NCI-H2196 (cell line): ENCODE measurements at regions not wholly inside any gene's neighbourhood (a gene's known extent, or its start where the extent isn't known, plus 50 kb on each side); places are given as distances from the start of the nearest gene placed in this dataset.

Source experiments
- DNase-seq: peaks from one replicate; lab custom pipeline; 2025; ENCODE audit not compliant: unreplicated experiment; lab: John Stamatoyannopoulos, UW

DNA sequence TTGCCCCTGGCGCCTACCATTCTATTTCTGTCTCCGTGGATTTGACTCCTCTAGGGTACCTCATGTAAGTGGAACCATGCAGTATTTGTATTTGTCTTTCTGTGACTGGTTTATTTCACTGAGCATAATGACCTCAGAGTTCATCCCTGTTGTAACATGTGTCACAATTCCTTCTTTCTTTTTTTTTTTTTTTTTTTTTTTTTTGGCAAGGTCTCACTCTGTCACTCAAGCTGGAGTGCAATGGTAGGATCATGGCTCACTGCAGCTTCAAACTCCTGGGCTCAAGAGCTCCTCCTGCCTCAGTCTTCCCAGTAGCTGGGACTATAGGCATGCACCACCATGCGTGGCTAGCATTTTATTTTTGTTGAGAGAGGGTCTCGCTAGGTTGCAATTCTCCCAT, 74.0 kb upstream of the SEPTIN5 start:
- no peak for DNase-seq

DNA sequence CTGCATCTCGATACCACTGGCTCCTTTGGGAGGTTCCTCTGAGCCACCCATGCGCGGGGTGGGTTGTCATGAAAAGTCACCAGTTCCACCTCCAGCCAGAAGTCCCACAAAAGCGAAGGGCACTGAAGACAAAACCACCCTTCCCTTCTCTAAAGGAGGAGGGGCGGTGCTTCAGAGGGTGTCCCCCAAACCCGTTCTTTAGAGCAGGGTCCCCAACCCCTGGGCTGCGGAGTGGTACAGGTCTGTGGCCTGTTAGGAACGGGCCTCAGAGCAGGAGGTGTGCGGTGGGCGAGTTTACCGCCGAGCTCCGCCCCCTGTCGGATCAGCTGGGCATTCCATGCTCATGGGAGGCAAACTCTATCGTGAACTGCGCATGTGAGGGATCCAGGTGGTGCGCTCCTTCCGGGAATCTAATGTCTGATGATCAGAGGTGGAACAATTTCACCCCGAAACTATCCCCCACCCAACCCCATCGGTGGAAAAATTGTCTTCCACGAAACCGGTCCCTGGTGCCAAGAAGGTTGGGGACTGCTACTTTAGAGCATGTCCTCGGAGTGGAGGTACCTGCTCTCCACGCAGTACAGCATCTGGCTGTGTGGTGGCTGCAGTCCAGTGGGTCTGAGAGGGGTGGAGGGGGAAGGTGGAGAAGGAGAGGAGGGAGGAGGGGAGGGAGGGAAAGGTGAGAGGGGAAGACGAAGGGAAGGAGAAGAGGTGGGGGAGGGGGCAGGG, 72.9 kb upstream of the SEPTIN5 start:
- no peak for DNase-seq

GRCh38 chr22:19641983-19642451, 72.3 kb upstream of the SEPTIN5 start:
- DNase-seq, result no peak

GRCh38 chr22:19643448-19644313, 70.6 kb upstream of the SEPTIN5 start:
- DNase-seq, result no peak

DNA sequence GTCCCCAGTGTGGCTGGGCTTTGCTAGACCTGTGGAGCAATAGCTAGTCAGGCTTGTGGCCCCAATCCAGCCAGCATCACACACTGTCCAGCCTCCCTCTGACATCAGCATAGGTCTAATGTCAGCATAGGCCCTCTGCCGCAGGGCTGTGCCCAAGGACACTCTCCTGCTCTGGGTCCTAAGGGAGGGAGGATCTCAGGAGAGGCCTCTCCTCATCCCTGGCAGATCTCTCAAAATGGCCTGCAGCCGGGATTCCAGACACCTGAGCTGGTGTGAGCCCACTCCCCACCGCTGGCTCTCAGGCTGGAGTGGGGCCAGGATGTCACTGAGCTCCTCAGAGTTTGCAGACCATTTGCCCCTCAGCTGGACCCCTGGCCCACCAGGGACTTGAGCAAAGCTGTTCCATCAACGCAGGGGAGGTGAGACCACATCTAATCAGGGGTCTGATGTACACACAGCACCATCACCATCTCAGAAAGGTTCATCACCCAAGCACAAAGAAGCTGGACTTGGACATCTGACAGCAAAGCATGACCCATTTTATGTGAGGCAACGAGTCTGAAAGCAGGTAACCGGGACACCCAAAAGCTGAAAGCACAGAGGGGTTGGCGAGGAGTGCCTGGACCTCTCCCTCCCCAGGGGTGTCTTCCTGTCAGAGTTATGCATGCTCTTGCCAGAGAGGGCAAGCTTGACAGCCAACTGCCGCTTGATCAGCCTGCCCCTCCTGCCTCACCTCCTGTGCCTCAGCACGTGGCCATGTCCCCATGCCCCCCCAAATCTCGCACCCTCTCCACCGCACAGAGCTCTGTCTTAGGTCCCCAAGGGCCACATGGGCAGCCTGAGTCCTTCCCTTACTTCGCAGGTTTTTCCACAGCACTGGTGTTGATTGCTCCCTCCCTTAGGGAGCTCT, 69.7 kb upstream of the SEPTIN5 start:
- DNase-seq, result no peak

- no peak for DNase-seq
These were observed 68.9 kb upstream of the SEPTIN5 start for GRCh38 chr22:19645391-19645790.

DNA sequence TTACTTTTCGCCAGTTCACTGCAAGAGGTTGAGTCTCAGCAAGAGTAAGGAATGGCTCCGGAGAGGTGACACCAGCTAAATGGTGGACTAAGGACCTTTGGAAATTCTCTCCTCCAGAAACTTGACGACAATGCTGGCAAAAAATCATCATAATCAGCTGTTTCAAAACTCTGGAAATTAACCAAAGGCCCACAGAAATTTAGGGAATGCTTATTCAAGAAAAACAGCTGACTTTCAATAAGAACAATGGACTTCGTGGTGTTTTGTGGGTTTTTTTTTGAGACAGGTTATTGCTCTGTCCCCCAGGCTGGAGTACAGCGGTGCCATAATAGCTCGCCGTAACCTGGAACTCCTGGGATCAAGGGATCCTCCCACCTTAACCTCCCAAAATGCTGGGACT, 68.4 kb upstream of the SEPTIN5 start:
- no peak for DNase-seq

GRCh38 chr22:19646383-19646782, 67.9 kb upstream of the SEPTIN5 start:
- DNase-seq, result no peak

GRCh38 chr22:19648419-19648929, 65.8 kb upstream of the SEPTIN5 start:
- no peak for DNase-seq

- DNase-seq, result no peak
These were observed 62.0 kb upstream of the SEPTIN5 start for GRCh38 chr22:19652316-19652715.

DNA sequence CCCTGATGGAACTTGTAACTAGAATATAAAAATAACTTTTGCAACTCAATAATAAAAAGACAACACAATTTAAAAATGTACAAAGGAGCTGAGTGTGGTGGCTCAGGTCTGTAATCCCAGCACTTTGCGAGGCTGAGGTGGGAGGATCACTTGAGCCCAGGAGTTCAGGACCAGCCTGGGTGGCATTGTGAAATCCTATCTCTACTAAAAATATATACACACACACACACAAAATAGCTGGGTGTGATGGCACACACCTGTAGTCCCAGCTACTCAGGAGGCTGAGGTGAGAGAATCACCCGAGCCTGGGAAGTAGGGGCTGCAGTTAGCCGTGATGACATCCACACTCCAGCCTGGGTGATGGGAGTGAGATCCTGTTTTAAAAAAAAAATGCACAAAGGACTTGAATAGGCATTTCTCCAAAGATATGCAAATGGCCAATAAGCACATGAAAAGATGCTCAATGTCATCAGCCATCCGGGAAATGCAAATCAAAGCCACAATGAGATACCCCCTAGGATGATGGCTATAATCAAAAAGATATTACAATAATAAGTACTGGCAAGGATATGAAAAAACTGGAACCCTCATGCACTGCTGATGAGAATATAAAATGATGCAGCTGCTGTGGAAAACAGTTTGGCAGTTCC, 59.8 kb upstream of the SEPTIN5 start:
- no peak for DNase-seq

GRCh38 chr22:19655399-19655798, 58.9 kb upstream of the SEPTIN5 start:
- DNase-seq, result no peak

DNA sequence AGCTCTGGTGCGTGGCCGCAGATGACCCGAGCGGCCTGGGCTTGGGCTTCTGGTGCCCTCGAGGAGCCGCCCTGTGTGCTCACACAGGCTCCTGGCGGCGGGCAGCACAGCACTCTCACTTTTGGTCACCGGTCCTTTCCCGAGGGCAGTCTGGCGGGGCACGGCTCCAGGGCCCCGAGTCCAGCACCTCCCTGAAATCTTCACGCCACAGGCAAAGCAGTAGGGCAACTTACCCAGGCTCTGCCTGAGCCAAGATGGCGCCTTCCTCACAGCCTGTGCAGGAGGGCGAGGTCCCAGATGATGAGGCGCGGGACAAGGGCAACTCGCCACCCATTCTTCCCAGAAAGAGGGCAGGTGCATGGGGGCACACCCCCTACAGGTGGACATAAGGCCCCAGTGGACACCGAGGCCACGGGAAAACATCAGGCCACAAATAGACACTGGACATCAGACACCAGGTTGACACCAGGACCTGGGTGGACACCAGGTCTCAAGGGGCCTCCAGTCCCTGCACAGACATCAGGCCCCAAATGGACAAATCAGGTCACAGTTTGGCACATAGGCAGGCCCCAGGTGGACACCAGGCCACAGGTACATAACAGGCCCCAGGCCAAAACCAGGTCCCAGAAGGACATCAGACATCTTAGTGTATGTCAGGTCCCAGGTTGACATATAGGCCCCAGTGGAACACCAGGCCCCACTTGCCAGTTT, 57.6 kb upstream of the SEPTIN5 start:
- no peak for DNase-seq

GRCh38 chr22:19657252-19658056, 56.8 kb upstream of the SEPTIN5 start:
- no peak for DNase-seq

DNA sequence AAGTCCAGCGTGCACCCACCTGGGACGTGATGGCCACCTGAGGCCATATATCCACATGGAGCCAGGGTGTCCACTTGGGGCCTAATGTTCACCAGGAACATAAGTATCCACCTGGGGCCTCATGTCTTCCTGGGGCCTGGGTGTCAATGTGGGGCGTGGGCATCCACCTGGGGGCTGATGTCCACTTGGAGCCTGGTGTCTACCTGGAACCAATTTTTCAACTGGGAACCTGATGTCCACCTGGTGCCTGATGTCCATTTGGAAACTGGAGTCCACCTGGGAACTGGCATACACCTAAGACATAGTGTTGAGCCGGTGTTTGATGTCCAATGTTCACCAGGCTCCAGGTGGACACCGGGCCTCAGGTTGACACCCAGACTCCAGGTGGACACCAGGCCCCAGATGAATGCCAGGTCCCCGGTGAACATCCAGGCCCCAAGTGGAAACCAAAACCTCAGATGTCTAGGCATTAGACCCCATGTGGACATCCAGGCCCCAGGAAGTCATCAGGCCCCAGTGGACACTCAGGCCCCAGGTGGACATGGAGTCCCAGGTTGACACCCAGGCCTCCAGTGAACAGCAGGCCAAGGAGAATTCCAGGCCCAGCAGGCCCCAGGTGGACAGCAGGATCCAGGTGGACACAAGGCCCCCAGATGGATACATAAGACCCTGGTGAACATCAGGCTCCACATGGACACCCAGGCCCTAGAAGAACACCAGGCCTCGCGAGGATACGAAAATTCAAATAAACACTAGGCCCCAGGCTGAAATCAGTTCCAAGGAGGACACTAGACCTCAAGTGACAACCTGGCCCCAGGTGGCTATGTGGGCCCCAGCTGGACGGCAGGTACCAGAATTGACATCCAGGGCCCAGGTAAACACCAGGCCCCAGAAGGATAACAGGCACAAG, 56.0 kb upstream of the SEPTIN5 start:
- DNase-seq, result no peak

GRCh38 chr22:19658967-19659804, 55.1 kb upstream of the SEPTIN5 start:
- DNase-seq, result no peak

DNA sequence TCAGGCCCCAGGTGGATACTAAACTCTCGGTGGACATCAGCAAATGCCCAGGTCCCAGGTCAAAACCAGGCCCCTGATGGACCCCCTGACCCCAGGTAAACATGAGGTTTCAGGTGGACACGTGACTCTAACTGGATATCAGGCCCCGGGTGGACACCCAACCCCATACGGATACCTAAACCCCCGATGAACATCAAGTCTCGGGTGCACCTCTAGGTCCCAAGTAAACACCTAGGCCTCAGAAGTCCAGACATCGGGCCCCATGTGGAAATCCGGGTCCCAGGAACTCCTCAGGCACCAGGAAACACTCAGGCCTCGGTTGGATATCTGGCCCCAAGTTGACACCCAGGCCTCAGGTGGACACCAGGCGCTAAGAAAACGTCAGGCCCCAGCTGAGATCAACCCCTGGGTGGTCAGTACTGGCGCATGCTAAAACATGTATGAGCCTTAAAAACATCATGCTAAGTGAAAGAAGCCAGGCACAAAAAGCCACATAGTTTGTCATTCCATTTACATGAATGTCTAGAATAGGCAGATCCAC, 54.4 kb upstream of the SEPTIN5 start:
- no peak for DNase-seq
